ENCODE measurements at regions not wholly inside any gene's neighbourhood (a gene's known extent, or its start where the extent isn't known, plus 50 kb on each side); places are given as distances from the start of the nearest gene placed in this dataset.
A peak's percentile ranks its signal among the peaks of the same experiment; 100 is the strongest.

DNA sequence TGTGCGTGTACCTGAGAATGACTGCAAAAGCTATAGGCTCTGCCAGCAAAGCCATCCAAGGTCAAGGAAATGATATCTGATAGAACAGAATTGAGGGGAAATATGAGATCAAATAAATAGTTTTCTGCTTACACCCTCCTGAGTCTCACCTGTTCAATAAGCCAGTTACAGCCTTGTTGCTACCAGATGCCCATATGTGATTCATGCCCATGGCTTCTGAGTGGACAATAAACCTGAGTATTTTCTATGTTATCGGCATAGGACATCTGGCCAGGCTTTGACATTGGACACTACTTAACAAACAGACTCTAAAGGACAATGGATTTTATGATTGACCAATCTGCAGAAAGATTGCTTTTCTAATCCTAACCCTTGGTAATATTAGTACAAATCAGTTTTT lies 297.9 kb downstream of the LRATD1 start:
- Mint-ChIP-seq H3K4me1 (ENCODE audit: insufficient read depth, unreplicated experiment) (no peaks in the 10 kb centered on the region), H3K27ac (ENCODE audit: low read depth, unreplicated experiment) (no peak overlapping the region)
- DNase-seq (ENCODE audit: unreplicated experiment): no peak

DNA sequence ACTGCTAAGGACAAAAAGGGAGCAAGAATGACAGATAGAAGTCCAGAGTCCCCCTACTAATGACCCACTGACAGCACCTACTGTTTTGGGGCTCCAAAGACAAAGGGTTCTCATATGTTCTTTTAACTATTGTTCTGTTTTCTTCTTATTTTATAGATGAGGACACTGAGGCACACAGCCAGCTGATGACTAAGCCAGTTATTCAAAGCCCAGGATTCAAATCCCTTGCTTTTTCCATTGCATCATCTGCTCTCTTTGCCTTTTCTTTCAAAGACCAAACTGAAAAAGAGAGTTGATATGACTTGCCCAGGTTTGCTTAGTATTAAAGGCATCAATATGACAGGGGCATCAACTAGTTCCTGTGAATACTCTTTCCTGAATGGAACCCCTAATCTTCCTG lies 299.8 kb downstream of the LRATD1 start:
- Mint-ChIP-seq H3K4me3 (ENCODE audit: unreplicated experiment) (no peak overlapping the region), H3K27ac (ENCODE audit: low read depth, unreplicated experiment) (no peak overlapping the region), H3K36me3 (ENCODE audit: insufficient read depth, unreplicated experiment) (no peaks in the 10 kb centered on the region), H3K9me3 (ENCODE audit: unreplicated experiment) (peaks cover 8% of the 10 kb centered on the region), H3K4me1 (ENCODE audit: insufficient read depth, unreplicated experiment) (no peaks in the 10 kb centered on the region), H3K27me3 (ENCODE audit: insufficient read depth, unreplicated experiment) (no peaks in the 10 kb centered on the region)
- ChIA-PET CTCF (interaction anchor here (0.8 to 0.9 kb wide), 2 partner anchors 19 to 127 kb away, joined by 3 read pairs; no protein-coding TSS in a partner anchor), POLR2A (no interaction called here)
- peak; percentile 30 for DNase-seq (ENCODE audit: unreplicated experiment)
- intact Hi-C loops (cut with micrococcal nuclease): no loop called here
- TF ChIP-seq, protein P1, sequence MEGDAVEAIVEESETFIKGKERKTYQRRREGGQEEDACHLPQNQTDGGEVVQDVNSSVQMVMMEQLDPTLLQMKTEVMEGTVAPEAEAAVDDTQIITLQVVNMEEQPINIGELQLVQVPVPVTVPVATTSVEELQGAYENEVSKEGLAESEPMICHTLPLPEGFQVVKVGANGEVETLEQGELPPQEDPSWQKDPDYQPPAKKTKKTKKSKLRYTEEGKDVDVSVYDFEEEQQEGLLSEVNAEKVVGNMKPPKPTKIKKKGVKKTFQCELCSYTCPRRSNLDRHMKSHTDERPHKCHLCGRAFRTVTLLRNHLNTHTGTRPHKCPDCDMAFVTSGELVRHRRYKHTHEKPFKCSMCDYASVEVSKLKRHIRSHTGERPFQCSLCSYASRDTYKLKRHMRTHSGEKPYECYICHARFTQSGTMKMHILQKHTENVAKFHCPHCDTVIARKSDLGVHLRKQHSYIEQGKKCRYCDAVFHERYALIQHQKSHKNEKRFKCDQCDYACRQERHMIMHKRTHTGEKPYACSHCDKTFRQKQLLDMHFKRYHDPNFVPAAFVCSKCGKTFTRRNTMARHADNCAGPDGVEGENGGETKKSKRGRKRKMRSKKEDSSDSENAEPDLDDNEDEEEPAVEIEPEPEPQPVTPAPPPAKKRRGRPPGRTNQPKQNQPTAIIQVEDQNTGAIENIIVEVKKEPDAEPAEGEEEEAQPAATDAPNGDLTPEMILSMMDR (IDR thresholded peaks at IDR 0.05; ENCODE audit: unreplicated experiment): no peak
- no TSS peak for BruUV-seq (replicated peaks)

More for the DNA sequence above, 297.9 kb downstream of the LRATD1 start:
- POLR2A ChIA-PET: no interaction called here
- Mint-ChIP-seq H3K27me3 (ENCODE audit: insufficient read depth, unreplicated experiment) (no peaks in the 10 kb centered on the region), H3K36me3 (ENCODE audit: insufficient read depth, unreplicated experiment) (no peaks in the 10 kb centered on the region), H3K9me3 (ENCODE audit: unreplicated experiment) (no peaks in the 10 kb centered on the region), H3K4me3 (ENCODE audit: unreplicated experiment) (no peak overlapping the region)
- BruUV-seq (replicated peaks): no TSS peak
- TF ChIP-seq, protein P1 (IDR thresholded peaks at IDR 0.05; ENCODE audit: unreplicated experiment): no peak
- CTCF ChIA-PET: interaction anchor here (0.6 kb wide), 1 partner anchor 67 kb away, joined by 3 read pairs; no protein-coding TSS in a partner anchor
- intact Hi-C loops (cut with micrococcal nuclease): no loop called here

DNA sequence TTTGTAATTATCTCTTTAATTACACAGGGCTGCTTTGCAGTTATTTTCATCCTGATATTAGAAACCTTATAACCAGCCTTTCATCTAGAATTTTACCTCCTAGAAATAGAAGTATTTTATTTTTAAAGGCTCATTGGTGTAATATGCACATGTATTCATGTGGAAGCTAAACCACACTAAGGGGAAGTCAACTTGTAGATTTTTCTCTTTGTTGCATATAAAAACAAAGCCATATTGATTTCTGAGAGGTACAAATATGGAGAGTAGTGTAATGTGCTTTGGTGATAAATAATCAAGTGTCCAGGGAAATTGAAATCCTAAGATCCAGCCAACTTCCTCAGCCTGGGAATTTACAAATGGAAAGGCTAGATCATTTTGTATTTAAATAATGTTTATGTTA lies 301.2 kb downstream of the LRATD1 start:
- Mint-ChIP-seq H3K27ac (ENCODE audit: low read depth, unreplicated experiment) (no peak overlapping the region), H3K4me3 (ENCODE audit: unreplicated experiment) (no peak overlapping the region)
- TF ChIP-seq, protein P1 (IDR thresholded peaks at IDR 0.05; ENCODE audit: unreplicated experiment): no peak

DNA sequence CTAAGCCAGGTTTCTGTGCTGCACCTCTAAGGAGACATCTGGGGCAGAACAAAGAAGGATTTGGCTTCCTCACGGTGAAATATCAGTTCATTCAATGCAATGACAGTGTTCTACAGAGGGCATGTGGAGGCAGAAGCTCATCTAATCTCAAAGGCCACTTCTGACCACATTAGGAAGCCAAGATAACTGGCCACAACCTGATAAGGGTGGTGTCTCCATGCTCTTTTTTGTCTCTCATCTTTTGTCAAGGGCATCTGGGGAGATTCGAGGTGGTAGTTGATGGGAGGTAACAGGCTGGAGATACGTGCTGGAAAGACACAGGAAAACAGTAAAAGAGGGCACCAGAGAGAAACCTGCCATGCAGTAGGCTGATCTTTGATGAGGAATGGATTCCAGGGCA lies 303.9 kb downstream of the LRATD1 start:
- Mint-ChIP-seq H3K27ac (ENCODE audit: low read depth, unreplicated experiment) (no peak overlapping the region), H3K4me1 (ENCODE audit: insufficient read depth, unreplicated experiment) (no peaks in the 10 kb centered on the region), H3K9me3 (ENCODE audit: unreplicated experiment) (peaks cover 8% of the 10 kb centered on the region), H3K27me3 (ENCODE audit: insufficient read depth, unreplicated experiment) (no peaks in the 10 kb centered on the region), H3K4me3 (ENCODE audit: unreplicated experiment) (no peak overlapping the region), H3K36me3 (ENCODE audit: insufficient read depth, unreplicated experiment) (no peaks in the 10 kb centered on the region)
- intact Hi-C loops (cut with micrococcal nuclease): no loop called here
- POLR2A ChIA-PET: no interaction called here
- CTCF ChIA-PET: no interaction called here
- DNase-seq (ENCODE audit: unreplicated experiment): no peak
- TF ChIP-seq, protein P1 (IDR thresholded peaks at IDR 0.05; ENCODE audit: unreplicated experiment): no peak
- no TSS peak for BruUV-seq (replicated peaks)

More for the DNA sequence above, 301.2 kb downstream of the LRATD1 start:
- H3K4me1 Mint-ChIP-seq (ENCODE audit: insufficient read depth, unreplicated experiment): no peaks in the 10 kb centered on the region
- no peak for DNase-seq (ENCODE audit: unreplicated experiment)
- intact Hi-C loops (cut with micrococcal nuclease): no loop called here
- no peaks in the 10 kb centered on the region for H3K36me3 Mint-ChIP-seq (ENCODE audit: insufficient read depth, unreplicated experiment)
- POLR2A ChIA-PET: no interaction called here
- CTCF ChIA-PET: interaction anchor here (0.7 kb wide), 1 partner anchor 536 kb away, joined by 3 read pairs; no protein-coding TSS in a partner anchor
- no TSS peak for BruUV-seq (replicated peaks)
- peaks cover 8% of the 10 kb centered on the region for H3K9me3 Mint-ChIP-seq (ENCODE audit: unreplicated experiment)
- no peaks in the 10 kb centered on the region for H3K27me3 Mint-ChIP-seq (ENCODE audit: insufficient read depth, unreplicated experiment)
